Neural cell (in vitro differentiated cells): ENCODE measurements at regions not wholly inside any gene's neighbourhood (a gene's known extent, or its start where the extent isn't known, plus 50 kb on each side); places are given as distances from the start of the nearest gene placed in this dataset.

Experiments
- CTCF ChIP-seq: fragments of 450-650 bp; IDR thresholded peaks from 2 replicates; pipeline ENCODE4 v1.5.1; 2014; ENCODE audit warnings: antibody characterized with exemption, mild to moderate bottlenecking, moderate library complexity; ENCODE audit not compliant: poor library complexity, severe bottlenecking
- EP300 ChIP-seq: fragments of 450-650 bp; conservative IDR thresholded peaks from 2 replicates; pipeline ENCODE4 v1.6.1; 2014; ENCODE audit warnings: antibody characterized with exemption, mild to moderate bottlenecking, moderate library complexity; ENCODE audit not compliant: poor library complexity, severe bottlenecking

GRCh38 chr7:110373859-110374258 is 717.1 kb upstream of the LRRN3 start:
- no peak for TF ChIP-seq CTCF
- TF ChIP-seq EP300 = no peak
